ENCODE measurements at regions not wholly inside any gene's neighbourhood (a gene's known extent, or its start where the extent isn't known, plus 50 kb on each side); places are given as distances from the start of the nearest gene placed in this dataset.

GRCh38 chr6:167493976-167494697, 169.3 kb downstream of the TTLL2 start:
- Mint-ChIP-seq H3K9me3 (no peaks in the 10 kb centered on the region), H3K4me3 (peak overlapping the region; percentile 21), H3K4me1 (peaks cover 40% of the 10 kb centered on the region), H3K36me3 (ENCODE audit: low read depth) (no peaks in the 10 kb centered on the region), H3K27ac (ENCODE audit: unreplicated experiment) (peak overlapping the region; percentile 38), H3K27me3 (ENCODE audit: low read depth) (peaks cover 7% of the 10 kb centered on the region)
- TF ChIP-seq CTCF (conservative IDR thresholded peaks at IDR 0.05), result no peak
- peak; percentile 38 for DNase-seq (ENCODE audit: low read depth, low spot score)

DNA sequence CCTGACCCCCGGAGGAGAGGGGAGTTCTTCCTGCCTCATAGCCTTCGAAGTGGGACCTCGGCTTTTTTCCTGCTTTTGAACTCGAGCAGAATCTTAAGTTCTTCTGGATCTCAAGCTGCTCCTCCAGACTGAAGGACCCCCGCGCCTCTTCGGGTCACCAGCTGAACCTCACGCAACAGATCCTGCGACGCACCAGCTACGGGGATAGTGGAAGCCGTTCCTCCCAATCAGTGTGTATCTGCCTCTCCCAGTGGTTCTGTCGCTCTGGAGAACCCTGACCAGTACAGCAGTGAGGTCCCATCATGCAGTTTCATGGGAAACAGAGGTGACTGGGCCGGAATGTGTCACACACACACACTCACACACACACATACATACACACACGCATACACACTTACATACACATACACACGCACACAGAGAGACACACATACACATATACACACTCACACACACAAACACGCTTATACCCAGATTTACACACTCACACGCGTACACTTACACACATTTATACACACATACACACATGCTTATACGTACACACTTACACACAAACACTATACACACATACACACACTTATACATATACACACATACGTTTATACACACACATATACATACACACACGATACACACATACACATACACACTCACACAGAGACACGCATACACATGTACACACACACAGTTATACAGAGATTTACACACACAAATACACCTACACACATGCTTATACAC, 170.0 kb downstream of the TTLL2 start:
- no peak for TF ChIP-seq CTCF (conservative IDR thresholded peaks at IDR 0.05)
- Mint-ChIP-seq H3K4me1 (peaks cover 40% of the 10 kb centered on the region), H3K27ac (ENCODE audit: unreplicated experiment) (peak overlapping the region; percentile 87)

GRCh38 chr6:167495506-167496401, 170.9 kb downstream of the TTLL2 start:
- no peak for DNase-seq (ENCODE audit: low read depth, low spot score)
- Mint-ChIP-seq H3K27me3 (ENCODE audit: low read depth) (peaks cover 7% of the 10 kb centered on the region), H3K27ac (ENCODE audit: unreplicated experiment) (peak overlapping the region; percentile 87), H3K36me3 (ENCODE audit: low read depth) (no peaks in the 10 kb centered on the region), H3K4me3 (peak overlapping the region; percentile 72), H3K9me3 (no peaks in the 10 kb centered on the region), H3K4me1 (peaks cover 40% of the 10 kb centered on the region)
- no peak for TF ChIP-seq CTCF (conservative IDR thresholded peaks at IDR 0.05)

More for the DNA sequence above, 170.0 kb downstream of the TTLL2 start:
- DNase-seq (ENCODE audit: low read depth, low spot score), result no peak
- Mint-ChIP-seq H3K9me3 (no peaks in the 10 kb centered on the region), H3K27me3 (ENCODE audit: low read depth) (peaks cover 7% of the 10 kb centered on the region), H3K4me3 (no peak overlapping the region), H3K36me3 (ENCODE audit: low read depth) (no peaks in the 10 kb centered on the region)

- peak overlapping the region; percentile 87 for H3K27ac Mint-ChIP-seq (ENCODE audit: unreplicated experiment)
- no peaks in the 10 kb centered on the region for H3K36me3 Mint-ChIP-seq (ENCODE audit: low read depth)
- no peaks in the 10 kb centered on the region for H3K9me3 Mint-ChIP-seq
- no peak overlapping the region for H3K4me3 Mint-ChIP-seq
- H3K27me3 Mint-ChIP-seq (ENCODE audit: low read depth), result peaks cover 5% of the 10 kb centered on the region
- DNase-seq (ENCODE audit: low read depth, low spot score), result no peak
- peaks cover 40% of the 10 kb centered on the region for H3K4me1 Mint-ChIP-seq
- TF ChIP-seq CTCF (conservative IDR thresholded peaks at IDR 0.05), result no peak
These were observed 171.8 kb downstream of the TTLL2 start for GRCh38 chr6:167496707-167497106.

- Mint-ChIP-seq H3K27ac (ENCODE audit: unreplicated experiment) (peak overlapping the region; percentile 51), H3K27me3 (ENCODE audit: low read depth) (peaks cover 5% of the 10 kb centered on the region)
These were observed 172.7 kb downstream of the TTLL2 start for GRCh38 chr6:167497428-167498056.

More at GRCh38 chr6:167497428-167498056, 172.7 kb downstream of the TTLL2 start:
- DNase-seq (ENCODE audit: low read depth, low spot score), result no peak
- no peak overlapping the region for H3K4me3 Mint-ChIP-seq
- no peaks in the 10 kb centered on the region for H3K9me3 Mint-ChIP-seq
- H3K4me1 Mint-ChIP-seq, result peaks cover 40% of the 10 kb centered on the region
- H3K36me3 Mint-ChIP-seq (ENCODE audit: low read depth), result no peaks in the 10 kb centered on the region
- TF ChIP-seq CTCF (conservative IDR thresholded peaks at IDR 0.05), result no peak

Data from neural crest cell (in vitro differentiated cells).